K562 (cell line): ENCODE measurements at regions not wholly inside any gene's neighbourhood (a gene's known extent, or its start where the extent isn't known, plus 50 kb on each side); places are given as distances from the start of the nearest gene placed in this dataset.

Source experiments
- ATAC-seq: fragments of 200-7000 bp; cut with Tn5 transposase; 3 replicates; pipeline ENCODE4 v1.9.1; 2020; ENCODE audit warnings: moderate library complexity
- BruUV-seq: library from RNA; stranded (reverse); fragments of 400-500 nt; replicated peaks from 2 replicates; lab custom pipeline; 2021; lab: Mats Ljungman, UMichigan
- CTCF ChIA-PET: fragments of 300-600 bp; formaldehyde crosslinking; extraction: SDS; loops from one replicate; lab custom pipeline; 2021; ENCODE audit warnings: low intra/inter-chr PET ratio; lab: Yijun Ruan, JAX
- POLR2A ChIA-PET: fragments of 300-600, 350-650 bp; sonication (Branson Sonifier 250); formaldehyde crosslinking; extraction: SDS; loops from one replicate; lab custom pipeline; 2021; ENCODE audit warnings: antibody characterized with exemption, inconsistent platforms; lab: Yijun Ruan, JAX
- DNase-seq, 4 experiments: peaks; one replicate each; pipeline versions ENCODE4 v3.0.0 to v3.0.0-alpha.2; 2011 to 2018; ENCODE audit warnings: low spot score in 3 of 4, mixed read lengths in 3 of 4; ENCODE audit errors: extremely low read depth in 1 of 4
- FAIRE-seq: peaks from 2 replicates; lab custom pipeline; 2011; peaks lifted over from hg19 to GRCh38; lab: Jason Lieb, UNC
- H2AFZ ChIP-seq: 2 replicates; pipeline ENCODE4 v1.6.0; 2011; ENCODE audit warnings: low read depth, low read length, control low read depth, inconsistent platforms
- H3K27ac ChIP-seq: fragments of 200-600 bp; 3 replicates; pipeline ENCODE4 v1.8.0; 2011; ENCODE audit warnings: low read depth, mild to moderate bottlenecking, control low read depth, inconsistent platforms, low read length, moderate library complexity, mixed read lengths; ENCODE audit errors: extremely low read depth
- H3K27me3 ChIP-seq, 2 experiments: fragments of 300-600 bp in 1 of 2; 2 replicates in 1 of 2; 3 replicates in 1 of 2; pipeline versions ENCODE4 v1.6.0 to v1.8.0; 2011; ENCODE audit warnings: inconsistent platforms in 2 of 2, low read length in 2 of 2, mild to moderate bottlenecking in 1 of 2, mixed read lengths in 1 of 2, moderate library complexity in 1 of 2; ENCODE audit not compliant: control insufficient read depth in 2 of 2, insufficient read depth in 2 of 2
- H3K36me3 ChIP-seq: fragments of 300-600 bp; 3 replicates; pipeline ENCODE4 v1.8.0; 2011; ENCODE audit warnings: mild to moderate bottlenecking, low read length, inconsistent platforms; ENCODE audit not compliant: control insufficient read depth, insufficient read depth
- H3K4me1 ChIP-seq, 2 experiments: fragments of 200-600 bp in 1 of 2; replicated peaks in 1 of 2; 2 replicates in 1 of 2; 3 replicates in 1 of 2; pipeline versions ENCODE4 v1.5.1 to v1.8.0; 2011; ENCODE audit warnings: inconsistent platforms in 2 of 2, low read length in 2 of 2, mild to moderate bottlenecking in 1 of 2, mixed read lengths in 1 of 2, moderate library complexity in 1 of 2; ENCODE audit not compliant: control insufficient read depth in 2 of 2, insufficient read depth in 2 of 2
- H3K4me2 ChIP-seq: 2 replicates; pipeline ENCODE4 v1.6.1; 2011; ENCODE audit warnings: low read length, control low read depth, inconsistent platforms, mixed read lengths; ENCODE audit not compliant: insufficient read depth
- H3K4me3 ChIP-seq: fragments of 200-600 bp; sonication (generic), shearing (Covaris generic); 2 replicates; pipeline ENCODE4 v1.5.1; 2016; ENCODE audit warnings: control low read depth, inconsistent platforms
- H3K79me2 ChIP-seq: fragments of 200-600 bp; 3 replicates; pipeline ENCODE4 v1.8.0; 2011; ENCODE audit warnings: low read length, inconsistent platforms; ENCODE audit not compliant: control insufficient read depth, insufficient read depth
- H3K9ac ChIP-seq, 2 experiments: 2 replicates each; pipeline versions ENCODE4 v1.6.0 to v1.6.1; 2011; ENCODE audit warnings: low read depth in 2 of 2, low read length in 2 of 2, control low read depth in 1 of 2, inconsistent platforms in 1 of 2, mild to moderate bottlenecking in 1 of 2, mixed read lengths in 1 of 2; ENCODE audit not compliant: insufficient read depth in 1 of 2
- H3K9me1 ChIP-seq: one replicate; pipeline ENCODE4 v1.6.0; 2011; ENCODE audit warnings: inconsistent platforms, mild to moderate bottlenecking, low read length, moderate library complexity; ENCODE audit not compliant: control insufficient read depth, insufficient read depth
- H3K9me3 ChIP-seq: replicated peaks from 2 replicates; pipeline ENCODE4 v1.5.1; 2011; ENCODE audit warnings: low read depth, low read length, inconsistent platforms; ENCODE audit not compliant: control insufficient read depth, insufficient read depth
- H4K20me1 ChIP-seq: replicated peaks from 2 replicates; pipeline ENCODE4 v1.6.1; 2011; ENCODE audit warnings: low read length, inconsistent platforms, mixed read lengths; ENCODE audit not compliant: control insufficient read depth, insufficient read depth
- CHD4 ChIP-seq: fragments of 200-600 bp; sonication (generic); IDR thresholded peaks from 3 replicates; pipeline ENCODE4 v1.6.1; 2012; ENCODE audit warnings: low read depth, mild to moderate bottlenecking, mixed read lengths, low read length, inconsistent platforms; ENCODE audit not compliant: insufficient read depth, insufficient replicate concordance, poor library complexity, severe bottlenecking
- COPS2 ChIP-seq: fragments of 450-650 bp; conservative IDR thresholded peaks from 2 replicates; pipeline ENCODE4 v1.6.1; 2016; ENCODE audit warnings: mild to moderate bottlenecking, moderate library complexity
- DNMT1 ChIP-seq: fragments of 450-650 bp; IDR thresholded peaks from 2 replicates; pipeline ENCODE4 v1.6.1; 2016; ENCODE audit warnings: antibody characterized with exemption, mild to moderate bottlenecking
- FOSL1 ChIP-seq: fragments of 200-800 bp; sonication (Bioruptor generic); conservative IDR thresholded peaks from 2 replicates; pipeline ENCODE4 v1.6.1; 2016; ENCODE audit warnings: missing genetic modification characterization, missing compliant biosample characterization
- HDAC2 ChIP-seq: fragments of 450-650 bp; IDR thresholded peaks from 2 replicates; pipeline ENCODE4 v1.6.1; 2016; ENCODE audit warnings: mild to moderate bottlenecking
- HMBOX1 ChIP-seq: sonication (generic); IDR thresholded peaks from 2 replicates; pipeline ENCODE4 v1.6.1; 2016
- HNRNPL ChIP-seq: fragments of 200-400 bp; formaldehyde crosslinking; IDR thresholded peaks from 2 replicates; pipeline ENCODE4 v1.6.1; 2017; ENCODE audit warnings: low read depth, mild to moderate bottlenecking, low read length
- HNRNPUL1 ChIP-seq: fragments of 200-400 bp; formaldehyde crosslinking; IDR thresholded peaks from 2 replicates; pipeline ENCODE4 v1.6.1; 2017; ENCODE audit warnings: low read length
- IFI16 ChIP-seq: fragments of 250-450 bp; sonication (Bioruptor Pico); IDR thresholded peaks from 2 replicates; pipeline ENCODE4 v2.1.2; 2022; ENCODE audit warnings: mild to moderate bottlenecking, inconsistent platforms
- OTX1 ChIP-seq: fragments of 450-650 bp; formaldehyde crosslinking; IDR thresholded peaks from 2 replicates; pipeline ENCODE4 v1.4.0; 2022; ENCODE audit warnings: mild to moderate bottlenecking
- PATZ1 ChIP-seq: fragments of 250-450 bp; sonication (Bioruptor Pico); IDR thresholded peaks from 2 replicates; pipeline ENCODE4 v1.5.0; 2020; ENCODE audit warnings: mild to moderate bottlenecking, borderline replicate concordance
- POLR2A ChIP-seq: fragments of 450-650 bp; conservative IDR thresholded peaks from 2 replicates; pipeline ENCODE4 v1.6.1; 2016
- RAD51 ChIP-seq: fragments of 450-650 bp; IDR thresholded peaks from 2 replicates; pipeline ENCODE4 v1.7.1; 2016; ENCODE audit warnings: low read depth, mild to moderate bottlenecking, borderline replicate concordance
- TAF9B ChIP-seq: fragments of 450-650 bp; IDR thresholded peaks from 2 replicates; pipeline ENCODE4 v1.6.1; 2018; ENCODE audit warnings: mild to moderate bottlenecking; ENCODE audit not compliant: partially characterized antibody
- TARDBP ChIP-seq: fragments of 450-650 bp; IDR thresholded peaks from 2 replicates; pipeline ENCODE4 v1.6.1; 2016
- TEAD1 ChIP-seq, 2 experiments: fragments of 450-650 bp in 1 of 2; sonication (generic) in 1 of 2; formaldehyde crosslinking; IDR thresholded peaks; 2 replicates each; pipeline versions ENCODE4 v1.4.0 to v1.8.0; 2020 to 2022; ENCODE audit warnings: mild to moderate bottlenecking in 2 of 2, missing genetic modification reagents in 1 of 2
- ZC3H4 ChIP-seq: sonication (generic); formaldehyde crosslinking; IDR thresholded peaks from 2 replicates; pipeline ENCODE4 v1.9.0; 2021; ENCODE audit warnings: missing genetic modification reagents, borderline replicate concordance
- WGBS: fragments of 100-300 bp; shearing (Covaris generic); methylation state at CpG from one replicate; pipeline ENCODE4 v1.1.6; 2016; ENCODE audit warnings: low coverage, mixed read lengths; ENCODE audit not compliant: insufficient coverage; ENCODE audit errors: missing lambda C conversion rate; 5-methylcytosine and 5-hydroxymethylcytosine counted together
- in situ Hi-C: fragments of 300-500 bp; cut with MboI; formaldehyde crosslinking; loops from 4 replicates; pipeline ENCODE4 v1.15.0; 2018; ENCODE audit warnings: inconsistent platforms, mixed read lengths
- intact Hi-C: fragments of 100-400 bp; cut with micrococcal nuclease; formaldehyde crosslinking; loops from 2 replicates; pipeline ENCODE4 v1.14.2; 2022
- TF ChIP-seq, protein P1 (sequence below): sonication (generic); formaldehyde crosslinking; IDR thresholded peaks from 2 replicates; pipeline ENCODE4 v1.9.0; 2022; ENCODE audit warnings: mild to moderate bottlenecking, missing genetic modification reagents
- TF ChIP-seq, protein P2 (sequence below): sonication (generic); formaldehyde crosslinking; IDR thresholded peaks from 2 replicates; pipeline ENCODE4 v1.5.0; 2020; ENCODE audit warnings: missing genetic modification reagents

DNA sequence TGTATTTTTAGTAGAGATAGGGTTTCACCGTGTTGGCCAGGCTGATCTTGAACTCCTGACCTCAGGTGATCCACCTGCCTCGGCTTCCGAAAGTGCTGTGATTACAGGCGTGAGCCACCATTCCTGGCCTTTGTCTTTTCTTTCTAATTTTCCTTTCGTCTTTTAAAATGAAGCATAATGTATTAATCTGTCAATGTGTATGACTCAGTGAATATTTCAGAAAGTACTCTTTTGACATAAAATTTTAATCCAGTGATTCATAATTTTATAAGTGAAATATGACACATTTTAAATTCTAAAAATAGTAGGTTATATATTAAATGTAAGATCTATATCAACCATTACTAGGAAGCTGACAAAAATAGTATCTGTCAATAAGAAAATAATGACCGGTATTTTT, 1059.0 kb upstream of the PRMT6 start:
- H3K36me3 ChIP-seq: no peaks in the 10 kb centered on the region
- TF ChIP-seq RAD51 (no peak), HNRNPL (no peak), ZC3H4 (CRISPR knock-in tag) (no peak), FOSL1 (tag) (no peak), HMBOX1 (no peak), HNRNPUL1 (no peak), TARDBP (no peak), DNMT1 (no peak), IFI16 (no peak), OTX1 (CRISPR knock-in tag) (no peak), CHD4 (no peak), PATZ1 (no peak), POLR2A (no peak), HDAC2 (no peak), TAF9B (no peak), COPS2 (no peak), TEAD1 (CRISPR knock-in tag; IDR thresholded peaks at IDR 0.05) (no peak)
- TF ChIP-seq, protein P1, sequence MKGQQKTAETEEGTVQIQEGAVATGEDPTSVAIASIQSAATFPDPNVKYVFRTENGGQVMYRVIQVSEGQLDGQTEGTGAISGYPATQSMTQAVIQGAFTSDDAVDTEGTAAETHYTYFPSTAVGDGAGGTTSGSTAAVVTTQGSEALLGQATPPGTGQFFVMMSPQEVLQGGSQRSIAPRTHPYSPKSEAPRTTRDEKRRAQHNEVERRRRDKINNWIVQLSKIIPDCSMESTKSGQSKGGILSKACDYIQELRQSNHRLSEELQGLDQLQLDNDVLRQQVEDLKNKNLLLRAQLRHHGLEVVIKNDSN (CRISPR knock-in tag): no peak
- TF ChIP-seq, protein P2, sequence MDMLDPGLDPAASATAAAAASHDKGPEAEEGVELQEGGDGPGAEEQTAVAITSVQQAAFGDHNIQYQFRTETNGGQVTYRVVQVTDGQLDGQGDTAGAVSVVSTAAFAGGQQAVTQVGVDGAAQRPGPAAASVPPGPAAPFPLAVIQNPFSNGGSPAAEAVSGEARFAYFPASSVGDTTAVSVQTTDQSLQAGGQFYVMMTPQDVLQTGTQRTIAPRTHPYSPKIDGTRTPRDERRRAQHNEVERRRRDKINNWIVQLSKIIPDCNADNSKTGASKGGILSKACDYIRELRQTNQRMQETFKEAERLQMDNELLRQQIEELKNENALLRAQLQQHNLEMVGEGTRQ (CRISPR knock-in tag): no peak
- H3K4me2 ChIP-seq: no peak overlapping the region
- POLR2A ChIA-PET: no interaction called here
- in situ Hi-C loops: no loop called here
- ATAC-seq: no peak
- H3K9me3 ChIP-seq: no peaks in the 10 kb centered on the region
- no peaks in the 10 kb centered on the region for H3K9me1 ChIP-seq
- no peak for FAIRE-seq
- no peaks in the 10 kb centered on the region for H3K27me3 ChIP-seq
- DNase-seq: no peak
- H4K20me1 ChIP-seq: no peaks in the 10 kb centered on the region
- H3K27ac ChIP-seq: no peak overlapping the region
- intact Hi-C loops: no loop called here
- no TSS peak for BruUV-seq
- H3K9ac ChIP-seq: no peak overlapping the region
- H2AFZ ChIP-seq: no peak overlapping the region
- no peak overlapping the region for H3K4me3 ChIP-seq
- CTCF ChIA-PET: no interaction called here
- no peaks in the 10 kb centered on the region for H3K79me2 ChIP-seq
- 2% methylated on average over 6 of the region's 6 CpGs for WGBS
- no peaks in the 10 kb centered on the region for H3K4me1 ChIP-seq
